Endothelial cell of umbilical vein (primary cell): ENCODE measurements at regions not wholly inside any gene's neighbourhood (a gene's known extent, or its start where the extent isn't known, plus 50 kb on each side); places are given as distances from the start of the nearest gene placed in this dataset.

ENCODE experiments used
- CTCF ChIP-seq, 2 donors: IDR thresholded peaks; 1 replicate in 1 of 2; 2 replicates in 1 of 2; pipeline ENCODE4 v1.5.1; 2011; ENCODE audit warnings: low read length in 2 of 2, mild to moderate bottlenecking in 2 of 2, moderate library complexity in 2 of 2, control low read depth in 1 of 2, inconsistent platforms in 1 of 2, low read depth in 1 of 2; ENCODE audit not compliant: insufficient read depth in 1 of 2; ENCODE audit errors: extremely low read depth in 1 of 2
- EZH2 ChIP-seq: IDR thresholded peaks from 2 replicates; pipeline ENCODE4 v1.6.1; 2012; ENCODE audit warnings: borderline replicate concordance, low read depth, mild to moderate bottlenecking, moderate library complexity, low read length, inconsistent platforms; ENCODE audit not compliant: severe bottlenecking
- MAX ChIP-seq: IDR thresholded peaks from 2 replicates; pipeline ENCODE4 v1.6.1; 2011; ENCODE audit not compliant: insufficient read depth, insufficient read length
- POLR2A ChIP-seq: IDR thresholded peaks from 2 replicates; pipeline ENCODE4 v1.6.1; 2012; ENCODE audit warnings: low read depth, mild to moderate bottlenecking, control low read depth, low read length

GRCh38 chr5:130324953-130325671, 420.8 kb downstream of the CHSY3 start:
- TF ChIP-seq MAX (no peak), CTCF (IDR thresholded peaks at IDR 0.05; ENCODE audit: extremely low read depth in 1 of 2, insufficient read depth in 1 of 2, low read depth in 1 of 2, low read length in 2 of 2) (no peak), POLR2A (no peak), EZH2 (no peak)
